Type B pancreatic cell (in vitro differentiated cells): ENCODE measurements at regions not wholly inside any gene's neighbourhood (a gene's known extent, or its start where the extent isn't known, plus 50 kb on each side); places are given as distances from the start of the nearest gene placed in this dataset.

ENCODE experiments used
- DNase-seq: peaks from one replicate; pipeline ENCODE4 v3.0.0; 2021; ENCODE audit warnings: mixed read lengths; ENCODE audit not compliant: unreplicated experiment; ENCODE audit errors: extremely low spot score
- H3K27ac Mint-ChIP-seq: 2 replicates; pipeline ENCODE4 v1.8.0; 2021; ENCODE audit warnings: mild to moderate bottlenecking, mixed read lengths
- H3K27me3 Mint-ChIP-seq: 2 replicates; pipeline ENCODE4 v1.8.0; 2021; ENCODE audit warnings: mixed read lengths
- H3K36me3 Mint-ChIP-seq: 2 replicates; pipeline ENCODE4 v1.8.0; 2021; ENCODE audit warnings: mixed read lengths
- H3K4me1 Mint-ChIP-seq: one replicate; pipeline ENCODE4 v1.8.0; 2021; ENCODE audit warnings: mixed read lengths; ENCODE audit not compliant: unreplicated experiment
- H3K4me3 Mint-ChIP-seq: 2 replicates; pipeline ENCODE4 v1.8.0; 2021; ENCODE audit warnings: mild to moderate bottlenecking, mixed read lengths
- H3K9me3 Mint-ChIP-seq: 2 replicates; pipeline ENCODE4 v1.8.0; 2021; ENCODE audit warnings: mixed read lengths
- CTCF ChIP-seq: fragments of 200-600 bp; sonication (generic); conservative IDR thresholded peaks from 2 replicates; pipeline ENCODE4 v1.5.0; 2021; ENCODE audit warnings: antibody characterized with exemption, mild to moderate bottlenecking

- H3K27me3 Mint-ChIP-seq = peaks cover 32% of the 10 kb centered on the region
- peak overlapping the region; percentile 4 for H3K27ac Mint-ChIP-seq
- peak; percentile 48 for TF ChIP-seq CTCF
These were observed 241.1 kb upstream of the ZNF507 start for GRCh38 chr19:32104153-32104849.

GRCh38 chr19:32104850-32105235 lies 240.6 kb upstream of the ZNF507 start:
- peaks cover 8% of the 10 kb centered on the region for H3K9me3 Mint-ChIP-seq
- peaks cover 27% of the 10 kb centered on the region for H3K4me1 Mint-ChIP-seq
- no peak for DNase-seq
- H3K27me3 Mint-ChIP-seq = peaks cover 27% of the 10 kb centered on the region
- no peak overlapping the region for H3K4me3 Mint-ChIP-seq
- no peak overlapping the region for H3K27ac Mint-ChIP-seq
- TF ChIP-seq CTCF = peak; percentile 10
- no peaks in the 10 kb centered on the region for H3K36me3 Mint-ChIP-seq

More at GRCh38 chr19:32104153-32104849, 241.1 kb upstream of the ZNF507 start:
- Mint-ChIP-seq H3K4me1 (peaks cover 27% of the 10 kb centered on the region), H3K4me3 (peak overlapping the region; percentile 42), H3K36me3 (no peaks in the 10 kb centered on the region), H3K9me3 (peaks cover 12% of the 10 kb centered on the region)
- DNase-seq = no peak

- Mint-ChIP-seq H3K27ac (peak overlapping the region; percentile 20), H3K9me3 (peaks cover 4% of the 10 kb centered on the region), H3K4me1 (peaks cover 27% of the 10 kb centered on the region), H3K36me3 (no peaks in the 10 kb centered on the region), H3K27me3 (peaks cover 25% of the 10 kb centered on the region), H3K4me3 (no peak overlapping the region)
- no peak for DNase-seq
- TF ChIP-seq CTCF = no peak
These were observed 239.7 kb upstream of the ZNF507 start for GRCh38 chr19:32105527-32106310.

- TF ChIP-seq CTCF = no peak
- H3K9me3 Mint-ChIP-seq = no peaks in the 10 kb centered on the region
- H3K36me3 Mint-ChIP-seq = no peaks in the 10 kb centered on the region
- peaks cover 7% of the 10 kb centered on the region for H3K27me3 Mint-ChIP-seq
- H3K4me3 Mint-ChIP-seq = no peak overlapping the region
- no peaks in the 10 kb centered on the region for H3K4me1 Mint-ChIP-seq
- no peak for DNase-seq
- no peak overlapping the region for H3K27ac Mint-ChIP-seq
These were observed 223.2 kb upstream of the ZNF507 start for GRCh38 chr19:32122258-32122657.

GRCh38 chr19:32123355-32123940 lies 222.0 kb upstream of the ZNF507 start:
- no peaks in the 10 kb centered on the region for H3K36me3 Mint-ChIP-seq
- no peak for TF ChIP-seq CTCF
- no peaks in the 10 kb centered on the region for H3K4me1 Mint-ChIP-seq
- no peak overlapping the region for H3K27ac Mint-ChIP-seq
- H3K27me3 Mint-ChIP-seq = peaks cover 7% of the 10 kb centered on the region
- no peak overlapping the region for H3K4me3 Mint-ChIP-seq
- DNase-seq = no peak
- H3K9me3 Mint-ChIP-seq = no peaks in the 10 kb centered on the region
